Tibial nerve (tissue), 4 donors: ENCODE measurements at regions not wholly inside any gene's neighbourhood (a gene's known extent, or its start where the extent isn't known, plus 50 kb on each side); places are given as distances from the start of the nearest gene placed in this dataset.

Experiments
- DNase-seq, 2 donors: peaks; one replicate each; pipeline ENCODE4 v3.0.0-alpha.2; 2019; ENCODE audit warnings: low spot score in 2 of 2
- H3K27ac ChIP-seq, 4 donors: fragments of 200-600 bp; sonication (generic) in 3 of 4; one replicate each; pipeline ENCODE4 v1.5.1; 2017 to 2019; ENCODE audit warnings: mild to moderate bottlenecking in 1 of 4
- H3K27me3 ChIP-seq, 2 donors: fragments of 200-600 bp; sonication (generic) in 1 of 2; one replicate each; pipeline versions ENCODE4 v1.5.1 to v1.6.0; 2017 to 2019
- H3K36me3 ChIP-seq, 3 donors: fragments of 200-600 bp; sonication (generic); one replicate each; pipeline ENCODE4 v1.5.1; 2018 to 2019
- H3K4me1 ChIP-seq, 4 donors: fragments of 200-600 bp; sonication (generic) in 3 of 4; one replicate each; pipeline ENCODE4 v1.5.1; 2017 to 2019
- H3K4me3 ChIP-seq, 4 donors: fragments of 200-600 bp; sonication (generic) in 3 of 4; one replicate each; pipeline ENCODE4 v1.5.1; 2017 to 2019; ENCODE audit warnings: mild to moderate bottlenecking in 1 of 4, moderate library complexity in 1 of 4
- H3K9me3 ChIP-seq, 4 donors: fragments of 200-600 bp; sonication (generic) in 3 of 4; one replicate each; pipeline ENCODE4 v1.5.1; 2017 to 2019
- EP300 ChIP-seq, 2 donors: sonication (generic); formaldehyde crosslinking; IDR thresholded peaks; one replicate each; pipeline ENCODE4 v1.6.1; 2017; ENCODE audit warnings: antibody characterized with exemption in 2 of 2, mild to moderate bottlenecking in 1 of 2
- POLR2A ChIP-seq, 2 donors: fragments of 450-650 bp; IDR thresholded peaks; one replicate each; pipeline ENCODE4 v1.6.1; 2017; ENCODE audit warnings: antibody characterized with exemption in 2 of 2, mild to moderate bottlenecking in 2 of 2, moderate library complexity in 2 of 2
- WGBS, 2 donors: methylation state at CpG; one replicate each; pipeline ENCODE4 v1.1.5; 2018; 5-methylcytosine and 5-hydroxymethylcytosine counted together
- TF ChIP-seq, protein P1 (sequence below), 5 experiments: fragments of 200-600 bp in 3 of 5; fragments of 450-650 bp in 2 of 5; sonication (generic) in 3 of 5; IDR thresholded peaks; one replicate each; pipeline ENCODE4 v1.5.1; 2016 to 2019; ENCODE audit warnings: antibody characterized with exemption in 5 of 5, mild to moderate bottlenecking in 3 of 5, moderate library complexity in 2 of 5

DNA sequence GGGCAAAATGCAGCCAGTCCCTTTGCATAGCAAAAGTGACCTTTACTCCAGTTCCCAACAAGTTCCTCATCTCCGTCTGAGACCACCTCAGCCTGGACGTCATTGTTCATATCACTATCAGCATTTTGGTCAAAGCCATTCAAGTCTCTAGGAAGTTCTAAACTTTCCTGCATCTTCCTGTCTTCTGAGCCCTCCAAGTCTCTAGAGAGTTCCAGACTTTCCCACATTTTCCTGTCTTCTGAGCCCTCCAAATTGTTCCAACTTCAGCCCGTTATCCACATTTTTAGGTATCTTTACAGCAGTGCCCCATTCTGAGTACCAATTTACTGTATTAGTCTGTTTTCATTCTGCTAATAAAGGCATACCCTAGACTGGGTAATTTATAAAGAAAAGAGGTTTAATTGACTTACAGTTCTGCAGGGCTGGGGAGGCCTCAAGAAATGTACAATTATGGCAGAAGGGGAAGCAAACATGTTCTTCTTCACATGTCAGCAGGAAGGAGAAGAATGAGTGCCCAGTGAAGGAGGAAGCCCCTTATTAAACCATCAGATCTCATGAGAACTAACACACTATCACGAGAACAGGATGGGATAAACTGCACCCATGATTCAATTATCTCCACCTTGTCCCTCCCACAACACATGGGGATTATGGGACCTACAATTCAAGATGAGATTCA, 123.7 kb downstream of the MYCN start:
- no peak for TF ChIP-seq EP300 (IDR thresholded peaks at IDR 0.05)
- TF ChIP-seq POLR2A (IDR thresholded peaks at IDR 0.05): no peak
- TF ChIP-seq, protein P1, sequence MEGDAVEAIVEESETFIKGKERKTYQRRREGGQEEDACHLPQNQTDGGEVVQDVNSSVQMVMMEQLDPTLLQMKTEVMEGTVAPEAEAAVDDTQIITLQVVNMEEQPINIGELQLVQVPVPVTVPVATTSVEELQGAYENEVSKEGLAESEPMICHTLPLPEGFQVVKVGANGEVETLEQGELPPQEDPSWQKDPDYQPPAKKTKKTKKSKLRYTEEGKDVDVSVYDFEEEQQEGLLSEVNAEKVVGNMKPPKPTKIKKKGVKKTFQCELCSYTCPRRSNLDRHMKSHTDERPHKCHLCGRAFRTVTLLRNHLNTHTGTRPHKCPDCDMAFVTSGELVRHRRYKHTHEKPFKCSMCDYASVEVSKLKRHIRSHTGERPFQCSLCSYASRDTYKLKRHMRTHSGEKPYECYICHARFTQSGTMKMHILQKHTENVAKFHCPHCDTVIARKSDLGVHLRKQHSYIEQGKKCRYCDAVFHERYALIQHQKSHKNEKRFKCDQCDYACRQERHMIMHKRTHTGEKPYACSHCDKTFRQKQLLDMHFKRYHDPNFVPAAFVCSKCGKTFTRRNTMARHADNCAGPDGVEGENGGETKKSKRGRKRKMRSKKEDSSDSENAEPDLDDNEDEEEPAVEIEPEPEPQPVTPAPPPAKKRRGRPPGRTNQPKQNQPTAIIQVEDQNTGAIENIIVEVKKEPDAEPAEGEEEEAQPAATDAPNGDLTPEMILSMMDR (IDR thresholded peaks at IDR 0.05): no peak
- Histone ChIP-seq H3K27ac (no peak overlapping the region), H3K27me3 (no peaks in the 10 kb centered on the region), H3K4me1 (peaks cover 0 to 12% (median 5%) of the 10 kb centered on the region in 4 donors), H3K4me3 (no peak overlapping the region), H3K36me3 (no peaks in the 10 kb centered on the region), H3K9me3 (peaks cover 0 to 16% (median 0%) of the 10 kb centered on the region in 4 donors)
- no peak for DNase-seq
- 85 to 94% methylated on average over 4 of the region's 4 CpGs for WGBS, 2 donors

DNA sequence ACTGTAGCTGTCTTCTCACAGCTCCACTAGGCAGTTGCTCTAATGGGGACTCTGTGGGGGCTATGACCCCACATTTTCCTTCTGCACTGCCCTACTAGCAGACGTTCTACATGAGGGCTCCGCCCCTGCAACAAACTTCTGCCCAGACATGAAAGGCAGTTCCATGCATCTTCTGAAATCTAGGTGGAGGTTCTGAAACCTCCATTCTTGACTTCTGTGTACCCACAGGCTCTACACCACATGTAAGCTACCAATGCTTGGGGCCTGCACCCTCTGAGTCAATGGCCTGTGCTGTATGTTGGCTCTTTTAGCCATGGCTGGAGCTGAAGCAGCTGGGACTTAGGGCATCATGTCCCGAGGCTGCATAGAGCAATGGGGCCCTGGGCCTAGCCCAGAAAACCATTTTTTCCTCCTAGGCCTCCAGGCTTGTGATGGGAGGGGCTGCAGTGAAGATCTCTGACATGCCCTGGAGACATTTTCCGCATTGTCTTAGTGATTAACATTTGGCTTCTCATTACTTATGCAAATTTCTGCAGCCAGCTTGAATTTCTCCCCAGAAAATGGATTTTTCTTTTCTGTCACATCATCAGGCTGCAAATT, 123.0 kb downstream of the MYCN start:
- WGBS, 2 donors: 71 to 91% methylated on average over 4 of the region's 4 CpGs
- Histone ChIP-seq H3K27ac (no peak overlapping the region), H3K27me3 (no peaks in the 10 kb centered on the region), H3K36me3 (no peaks in the 10 kb centered on the region), H3K9me3 (peaks cover 0 to 16% (median 0%) of the 10 kb centered on the region in 4 donors), H3K4me1 (peaks cover 0 to 7% (median under 1%) of the 10 kb centered on the region in 4 donors), H3K4me3 (no peak overlapping the region)
- DNase-seq: no peak
- TF ChIP-seq, protein P1 (IDR thresholded peaks at IDR 0.05): no peak
- TF ChIP-seq EP300 (IDR thresholded peaks at IDR 0.05) (no peak), POLR2A (IDR thresholded peaks at IDR 0.05) (no peak)

DNA sequence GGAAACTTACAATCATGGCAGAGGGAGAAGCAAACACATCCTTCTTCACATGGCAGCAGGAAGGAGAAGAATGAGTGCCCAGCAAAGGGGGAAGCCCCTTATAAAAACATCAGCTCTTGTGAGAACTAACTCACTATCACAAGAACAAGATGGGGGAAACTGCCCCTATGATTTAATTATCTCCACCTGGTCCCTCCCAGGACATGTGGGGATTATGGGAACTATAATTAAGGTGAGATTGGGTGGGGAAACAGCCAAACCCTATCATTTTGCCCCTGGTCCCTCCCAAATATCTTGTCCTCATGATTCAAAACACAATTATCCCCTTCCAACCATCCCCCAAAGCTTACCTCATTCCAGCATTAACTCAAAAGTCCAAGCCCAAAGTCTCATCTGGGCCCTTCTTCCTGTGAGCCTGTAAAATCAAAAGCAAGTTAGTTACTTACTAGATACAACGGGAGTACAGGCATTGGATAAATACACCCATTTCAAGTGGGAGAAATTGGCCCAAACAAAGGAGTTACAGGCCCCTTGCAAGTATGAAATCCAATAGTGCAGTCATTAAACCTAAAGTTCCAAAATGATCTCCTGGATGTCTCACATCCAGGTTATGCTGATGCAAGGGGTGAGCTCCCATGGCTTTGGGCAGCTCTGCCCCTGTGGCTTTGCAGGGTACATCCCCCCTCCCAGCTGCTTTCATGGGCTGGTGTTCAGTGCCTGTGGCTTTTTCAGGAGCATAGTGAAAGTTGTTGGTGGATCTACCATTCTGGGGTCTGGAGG, 122.3 kb downstream of the MYCN start:
- no peak overlapping the region for H3K27ac ChIP-seq
- no peak for DNase-seq
- H3K9me3 ChIP-seq: peaks cover 0 to 16% (median 0%) of the 10 kb centered on the region in 4 donors
- H3K4me1 ChIP-seq: no peaks in the 10 kb centered on the region
- H3K4me3 ChIP-seq: no peak overlapping the region
- no peaks in the 10 kb centered on the region for H3K27me3 ChIP-seq
- WGBS, 2 donors: 59 to 91% methylated on average over 1 of the region's 1 CpG
- TF ChIP-seq POLR2A (IDR thresholded peaks at IDR 0.05) (no peak), EP300 (IDR thresholded peaks at IDR 0.05) (no peak)
- TF ChIP-seq, protein P1 (IDR thresholded peaks at IDR 0.05): no peak
- no peaks in the 10 kb centered on the region for H3K36me3 ChIP-seq

GRCh38 chr2:16061441-16062217, 121.3 kb downstream of the MYCN start:
- WGBS, 2 donors: 47 to 58% methylated on average over 2 of the region's 2 CpGs
- Histone ChIP-seq H3K36me3 (no peaks in the 10 kb centered on the region), H3K27me3 (no peaks in the 10 kb centered on the region), H3K27ac (no peak overlapping the region), H3K4me1 (no peaks in the 10 kb centered on the region), H3K9me3 (peaks cover 0 to 16% (median 0%) of the 10 kb centered on the region in 4 donors), H3K4me3 (no peak overlapping the region)
- no peak for DNase-seq
- TF ChIP-seq EP300 (IDR thresholded peaks at IDR 0.05): no peak
- no peak for TF ChIP-seq POLR2A (IDR thresholded peaks at IDR 0.05)
- TF ChIP-seq, protein P1 (IDR thresholded peaks at IDR 0.05): no peak
